Activated T-cell treated with anti-CD3 and anti-CD28 coated beads, Interleukin-2, amount 50 U/mL, for 4 hours (primary cell): ENCODE measurements at regions not wholly inside any gene's neighbourhood (a gene's known extent, or its start where the extent isn't known, plus 50 kb on each side); places are given as distances from the start of the nearest gene placed in this dataset.

Experiments
- ATAC-seq, 2 donors: fragments of 200-7000 bp; cut with Tn5 transposase; one replicate each; pipeline ENCODE4 v1.10.0; 2021
- DNase-seq: peaks from one replicate; pipeline ENCODE4 v3.0.0-alpha.2; 2020
- H3K27me3 Mint-ChIP-seq: one replicate; pipeline ENCODE4 v1.8.0; 2021; ENCODE audit warnings: low read depth, mixed read lengths
- H3K36me3 Mint-ChIP-seq: one replicate; pipeline ENCODE4 v1.8.0; 2022; ENCODE audit warnings: mixed read lengths; ENCODE audit not compliant: insufficient read depth
- H3K4me1 Mint-ChIP-seq: one replicate; pipeline ENCODE4 v1.8.0; 2021; ENCODE audit warnings: low read depth, mixed read lengths
- H3K4me3 Mint-ChIP-seq: one replicate; pipeline ENCODE4 v1.8.0; 2021; ENCODE audit warnings: mild to moderate bottlenecking, moderate library complexity, mixed read lengths
- H3K9me3 Mint-ChIP-seq: one replicate; pipeline ENCODE4 v1.8.0; 2021; ENCODE audit warnings: mixed read lengths

- no peak for ATAC-seq
- Mint-ChIP-seq H3K4me1 (no peaks in the 10 kb centered on the region), H3K4me3 (no peak overlapping the region), H3K27me3 (no peaks in the 10 kb centered on the region), H3K36me3 (no peaks in the 10 kb centered on the region), H3K9me3 (peaks cover 4% of the 10 kb centered on the region)
- DNase-seq, result no peak
Observed at GRCh38 chr5:2582106-2582505, 169.4 kb downstream of the IRX2 start.

- DNase-seq (no peak), ATAC-seq (no peak)
- no peaks in the 10 kb centered on the region for H3K4me1 Mint-ChIP-seq
Observed at GRCh38 chr5:2581418-2581817, 170.1 kb downstream of the IRX2 start.

GRCh38 chr5:2579126-2579525, 172.4 kb downstream of the IRX2 start:
- Mint-ChIP-seq H3K4me3 (no peak overlapping the region), H3K36me3 (no peaks in the 10 kb centered on the region), H3K27me3 (no peaks in the 10 kb centered on the region), H3K4me1 (no peaks in the 10 kb centered on the region), H3K9me3 (peaks cover 4% of the 10 kb centered on the region)
- DNase-seq, result no peak
- ATAC-seq, result no peak

More at GRCh38 chr5:2581418-2581817, 170.1 kb downstream of the IRX2 start:
- H3K36me3 Mint-ChIP-seq, result no peaks in the 10 kb centered on the region
- H3K9me3 Mint-ChIP-seq, result peaks cover 4% of the 10 kb centered on the region
- no peaks in the 10 kb centered on the region for H3K27me3 Mint-ChIP-seq
- no peak overlapping the region for H3K4me3 Mint-ChIP-seq

GRCh38 chr5:2577312-2578036, 174.0 kb downstream of the IRX2 start:
- Mint-ChIP-seq H3K4me1 (no peaks in the 10 kb centered on the region), H3K9me3 (peaks cover 4% of the 10 kb centered on the region), H3K4me3 (no peak overlapping the region), H3K36me3 (no peaks in the 10 kb centered on the region), H3K27me3 (no peaks in the 10 kb centered on the region)
- DNase-seq (no peak), ATAC-seq (no peak)

- Mint-ChIP-seq H3K4me1 (no peaks in the 10 kb centered on the region), H3K36me3 (no peaks in the 10 kb centered on the region), H3K27me3 (no peaks in the 10 kb centered on the region), H3K4me3 (no peak overlapping the region), H3K9me3 (peaks cover 4% of the 10 kb centered on the region)
- DNase-seq (no peak), ATAC-seq (no peak)
Observed at GRCh38 chr5:2576823-2577222, 174.7 kb downstream of the IRX2 start.

GRCh38 chr5:2575871-2576270, 175.6 kb downstream of the IRX2 start:
- no peaks in the 10 kb centered on the region for H3K36me3 Mint-ChIP-seq
- H3K27me3 Mint-ChIP-seq, result no peaks in the 10 kb centered on the region
- no peak for ATAC-seq
- no peaks in the 10 kb centered on the region for H3K4me1 Mint-ChIP-seq
- peaks cover 4% of the 10 kb centered on the region for H3K9me3 Mint-ChIP-seq
- no peak overlapping the region for H3K4me3 Mint-ChIP-seq
- no peak for DNase-seq

- ATAC-seq, result no peak
- no peaks in the 10 kb centered on the region for H3K4me1 Mint-ChIP-seq
- peaks cover 4% of the 10 kb centered on the region for H3K9me3 Mint-ChIP-seq
- no peak for DNase-seq
- H3K27me3 Mint-ChIP-seq, result no peaks in the 10 kb centered on the region
- no peaks in the 10 kb centered on the region for H3K36me3 Mint-ChIP-seq
- no peak overlapping the region for H3K4me3 Mint-ChIP-seq
Observed at GRCh38 chr5:2575292-2575691, 176.2 kb downstream of the IRX2 start.

- H3K4me1 Mint-ChIP-seq, result no peaks in the 10 kb centered on the region
- ATAC-seq, result no peak
- H3K36me3 Mint-ChIP-seq, result no peaks in the 10 kb centered on the region
Observed at GRCh38 chr5:2574155-2574554, 177.3 kb downstream of the IRX2 start.

GRCh38 chr5:2570586-2570985, 180.9 kb downstream of the IRX2 start:
- Mint-ChIP-seq H3K4me1 (no peaks in the 10 kb centered on the region), H3K36me3 (no peaks in the 10 kb centered on the region), H3K9me3 (peaks cover 5% of the 10 kb centered on the region), H3K27me3 (peaks cover 4% of the 10 kb centered on the region), H3K4me3 (no peak overlapping the region)
- ATAC-seq, result no peak
- DNase-seq, result no peak

More at GRCh38 chr5:2574155-2574554, 177.3 kb downstream of the IRX2 start:
- Mint-ChIP-seq H3K9me3 (peaks cover 4% of the 10 kb centered on the region), H3K27me3 (no peaks in the 10 kb centered on the region), H3K4me3 (no peak overlapping the region)
- no peak for DNase-seq

- Mint-ChIP-seq H3K9me3 (peaks cover 5% of the 10 kb centered on the region), H3K4me3 (no peak overlapping the region), H3K4me1 (no peaks in the 10 kb centered on the region), H3K27me3 (peaks cover 4% of the 10 kb centered on the region), H3K36me3 (no peaks in the 10 kb centered on the region)
- DNase-seq (no peak), ATAC-seq (no peak)
Observed at GRCh38 chr5:2569774-2570542, 181.5 kb downstream of the IRX2 start.

- Mint-ChIP-seq H3K36me3 (no peaks in the 10 kb centered on the region), H3K27me3 (peaks cover 4% of the 10 kb centered on the region), H3K4me1 (no peaks in the 10 kb centered on the region), H3K9me3 (peaks cover 5% of the 10 kb centered on the region), H3K4me3 (no peak overlapping the region)
- DNase-seq (no peak), ATAC-seq (no peak)
Observed at GRCh38 chr5:2569176-2569575, 182.3 kb downstream of the IRX2 start.

- H3K27me3 Mint-ChIP-seq, result peaks cover 4% of the 10 kb centered on the region
- no peaks in the 10 kb centered on the region for H3K4me1 Mint-ChIP-seq
- H3K4me3 Mint-ChIP-seq, result no peak overlapping the region
- no peaks in the 10 kb centered on the region for H3K36me3 Mint-ChIP-seq
- peaks cover 5% of the 10 kb centered on the region for H3K9me3 Mint-ChIP-seq
- DNase-seq (no peak), ATAC-seq (no peak)
Observed at GRCh38 chr5:2566284-2566683, 185.2 kb downstream of the IRX2 start.

- DNase-seq, result no peak
- ATAC-seq, result no peak
- Mint-ChIP-seq H3K36me3 (no peaks in the 10 kb centered on the region), H3K4me1 (no peaks in the 10 kb centered on the region), H3K4me3 (no peak overlapping the region), H3K9me3 (peaks cover 5% of the 10 kb centered on the region), H3K27me3 (peaks cover 4% of the 10 kb centered on the region)
Observed at GRCh38 chr5:2565147-2565546, 186.3 kb downstream of the IRX2 start.

- no peaks in the 10 kb centered on the region for H3K36me3 Mint-ChIP-seq
- ATAC-seq (no peak), DNase-seq (no peak)
- peaks cover 5% of the 10 kb centered on the region for H3K9me3 Mint-ChIP-seq
- no peaks in the 10 kb centered on the region for H3K27me3 Mint-ChIP-seq
- H3K4me1 Mint-ChIP-seq, result no peaks in the 10 kb centered on the region
- no peak overlapping the region for H3K4me3 Mint-ChIP-seq
Observed at GRCh38 chr5:2563046-2563445, 188.4 kb downstream of the IRX2 start.

GRCh38 chr5:2562036-2562435, 189.4 kb downstream of the IRX2 start:
- ATAC-seq, result no peak
- H3K36me3 Mint-ChIP-seq, result no peaks in the 10 kb centered on the region
- H3K27me3 Mint-ChIP-seq, result no peaks in the 10 kb centered on the region
- H3K4me1 Mint-ChIP-seq, result no peaks in the 10 kb centered on the region
- H3K4me3 Mint-ChIP-seq, result no peak overlapping the region
- H3K9me3 Mint-ChIP-seq, result no peaks in the 10 kb centered on the region
- no peak for DNase-seq
